ENCODE measurements at regions not wholly inside any gene's neighbourhood (a gene's known extent, or its start where the extent isn't known, plus 50 kb on each side); places are given as distances from the start of the nearest gene placed in this dataset.

DNA sequence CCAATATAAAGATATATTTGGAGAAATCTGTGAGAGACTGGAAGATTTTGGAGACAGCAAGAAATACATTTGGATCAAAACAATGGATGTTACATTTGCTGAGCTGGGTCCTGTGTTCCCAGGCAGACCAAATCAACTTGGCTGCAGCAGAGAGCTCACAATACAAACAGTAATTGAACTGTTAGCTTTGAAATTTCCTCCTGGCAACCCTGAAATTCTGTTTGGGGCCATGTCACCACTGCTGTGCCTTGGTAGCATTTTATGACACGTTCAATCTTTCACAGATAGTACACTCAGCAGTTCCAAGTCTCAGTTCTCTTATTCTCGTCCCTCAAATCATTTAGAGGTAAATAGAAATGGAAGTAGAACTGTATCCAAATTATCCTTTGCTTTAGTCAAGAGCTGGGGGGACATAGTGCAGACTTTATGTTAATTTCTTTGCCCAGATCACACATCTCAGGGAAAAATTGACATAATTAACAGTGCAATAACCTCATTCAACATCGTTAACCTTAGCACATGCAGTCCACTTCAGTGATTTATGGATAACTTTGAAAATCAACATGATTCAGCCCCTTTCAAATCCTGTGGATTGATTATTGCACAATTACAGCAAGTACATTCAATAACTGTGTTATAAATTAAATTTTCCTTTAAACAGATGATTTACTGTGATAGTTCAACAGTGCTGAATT, 277.4 kb upstream of the MC4R start:
- H3K27ac ChIP-seq: no peak overlapping the region
- TF ChIP-seq, protein P1, sequence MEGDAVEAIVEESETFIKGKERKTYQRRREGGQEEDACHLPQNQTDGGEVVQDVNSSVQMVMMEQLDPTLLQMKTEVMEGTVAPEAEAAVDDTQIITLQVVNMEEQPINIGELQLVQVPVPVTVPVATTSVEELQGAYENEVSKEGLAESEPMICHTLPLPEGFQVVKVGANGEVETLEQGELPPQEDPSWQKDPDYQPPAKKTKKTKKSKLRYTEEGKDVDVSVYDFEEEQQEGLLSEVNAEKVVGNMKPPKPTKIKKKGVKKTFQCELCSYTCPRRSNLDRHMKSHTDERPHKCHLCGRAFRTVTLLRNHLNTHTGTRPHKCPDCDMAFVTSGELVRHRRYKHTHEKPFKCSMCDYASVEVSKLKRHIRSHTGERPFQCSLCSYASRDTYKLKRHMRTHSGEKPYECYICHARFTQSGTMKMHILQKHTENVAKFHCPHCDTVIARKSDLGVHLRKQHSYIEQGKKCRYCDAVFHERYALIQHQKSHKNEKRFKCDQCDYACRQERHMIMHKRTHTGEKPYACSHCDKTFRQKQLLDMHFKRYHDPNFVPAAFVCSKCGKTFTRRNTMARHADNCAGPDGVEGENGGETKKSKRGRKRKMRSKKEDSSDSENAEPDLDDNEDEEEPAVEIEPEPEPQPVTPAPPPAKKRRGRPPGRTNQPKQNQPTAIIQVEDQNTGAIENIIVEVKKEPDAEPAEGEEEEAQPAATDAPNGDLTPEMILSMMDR (IDR thresholded peaks at IDR 0.05): no peak
- TF ChIP-seq ZFX (IDR thresholded peaks at IDR 0.05; ENCODE audit: borderline replicate concordance): no peak

DNA sequence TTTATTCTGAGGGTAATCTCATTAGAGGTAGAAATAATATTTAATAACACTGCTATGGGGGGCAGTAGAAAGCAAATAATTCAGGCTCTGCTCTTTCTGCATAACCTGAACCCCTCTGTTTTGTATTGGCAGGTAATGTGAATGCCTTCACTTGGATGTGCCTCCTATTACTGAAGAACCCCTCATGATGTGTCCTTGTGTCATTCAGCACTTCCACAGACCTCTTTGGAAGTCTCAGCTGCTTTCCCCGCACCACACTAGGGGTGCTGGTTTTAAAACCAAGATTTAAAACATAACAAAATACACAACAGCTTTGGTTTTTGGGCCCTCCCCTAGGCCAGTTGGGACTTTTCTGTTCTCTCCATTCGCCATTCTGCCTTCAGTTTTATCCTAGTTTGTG, 281.7 kb upstream of the MC4R start:
- TF ChIP-seq ZFX (IDR thresholded peaks at IDR 0.05; ENCODE audit: borderline replicate concordance): no peak
- TF ChIP-seq, protein P1 (IDR thresholded peaks at IDR 0.05): no peak
- H3K27ac ChIP-seq: no peak overlapping the region

DNA sequence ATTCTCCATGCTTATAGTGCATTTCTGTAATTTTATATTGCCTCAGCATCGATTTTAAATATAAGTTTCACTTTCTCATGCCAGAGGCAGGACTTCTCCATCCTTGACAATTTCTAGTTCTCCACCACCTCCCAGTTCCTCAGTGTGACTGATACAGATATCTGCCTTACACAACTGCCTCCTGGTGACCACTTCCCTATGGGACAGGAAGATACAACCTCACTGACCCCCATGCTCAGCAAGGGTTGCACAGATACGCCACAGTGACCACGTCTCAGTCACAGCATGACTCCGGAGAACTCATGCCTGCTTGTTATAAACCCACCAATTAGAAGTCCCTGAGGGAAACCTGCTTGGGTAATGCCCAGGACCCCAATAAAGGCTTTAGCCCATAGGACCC, 284.0 kb upstream of the MC4R start:
- no peak overlapping the region for H3K27ac ChIP-seq

DNA sequence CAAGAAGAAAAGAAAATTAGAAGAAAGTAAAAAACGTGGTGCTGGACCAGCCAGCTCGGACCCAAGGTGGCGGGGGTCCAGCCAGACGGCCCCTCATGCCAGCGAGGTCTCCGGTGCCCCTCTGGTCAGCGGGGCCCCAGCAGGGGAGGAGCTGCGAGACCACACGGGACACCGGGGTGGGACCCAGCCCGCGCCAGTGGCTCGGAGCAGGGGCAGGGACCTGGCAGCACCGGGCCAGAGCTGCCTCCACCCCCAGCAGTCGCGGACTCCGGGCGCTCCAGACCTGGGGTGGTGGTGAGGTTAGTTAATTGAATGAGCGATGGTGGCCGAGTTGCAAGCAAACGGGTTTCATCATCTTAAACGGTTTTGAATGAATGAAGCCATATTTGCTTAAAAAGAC, 289.9 kb upstream of the MC4R start:
- no peak overlapping the region for H3K27ac ChIP-seq
- TF ChIP-seq, protein P1 (IDR thresholded peaks at IDR 0.05): no peak
- TF ChIP-seq ZFX (IDR thresholded peaks at IDR 0.05; ENCODE audit: borderline replicate concordance): no peak

More for the DNA sequence above, 284.0 kb upstream of the MC4R start:
- TF ChIP-seq, protein P1 (IDR thresholded peaks at IDR 0.05): no peak
- TF ChIP-seq ZFX (IDR thresholded peaks at IDR 0.05; ENCODE audit: borderline replicate concordance): no peak

DNA sequence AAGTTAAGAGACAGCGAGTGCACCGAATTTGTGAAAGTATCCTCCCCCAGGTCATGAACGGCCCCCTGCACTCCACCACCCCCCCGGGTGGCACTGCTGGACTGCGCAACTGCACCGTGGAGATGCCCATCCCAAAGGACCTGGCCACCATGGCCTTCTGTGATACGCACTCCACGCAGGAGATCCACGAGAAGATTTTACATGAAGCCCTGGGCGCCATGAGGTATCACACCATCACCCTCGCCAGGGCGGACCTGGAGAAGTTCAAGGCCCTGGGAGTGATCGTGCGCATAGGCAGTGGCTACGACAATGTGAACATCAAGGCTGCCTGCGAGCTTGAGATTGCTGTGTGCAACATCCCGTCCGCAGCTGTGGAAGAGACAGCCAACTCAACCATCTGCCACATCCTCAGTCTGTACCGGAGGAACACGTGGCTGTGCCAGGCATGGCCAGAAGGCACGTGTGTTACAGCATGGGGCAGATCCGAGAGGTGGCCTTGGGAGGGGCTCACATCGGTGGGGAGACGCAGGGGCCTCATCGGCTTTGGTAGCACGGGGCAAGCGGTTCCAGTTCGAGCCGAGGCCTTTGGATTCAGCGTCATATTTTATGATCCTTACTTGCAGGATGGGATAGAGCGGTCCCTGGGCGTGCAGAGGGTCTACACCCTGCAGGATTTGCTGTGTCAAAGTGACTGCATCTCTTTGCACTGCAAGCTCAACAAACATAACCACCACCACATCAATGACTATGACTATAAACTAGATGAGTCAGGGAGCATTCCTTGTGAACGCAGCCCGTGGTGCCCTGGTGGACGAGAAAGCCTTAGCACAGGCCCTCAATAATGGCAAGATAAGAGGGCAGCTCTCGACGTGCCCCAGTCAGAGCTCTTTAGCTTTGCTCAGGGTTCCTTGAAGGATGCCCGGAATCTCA, 290.8 kb upstream of the MC4R start:
- H3K27ac ChIP-seq: no peak overlapping the region
- TF ChIP-seq, protein P1 (IDR thresholded peaks at IDR 0.05): no peak
- no peak for TF ChIP-seq ZFX (IDR thresholded peaks at IDR 0.05; ENCODE audit: borderline replicate concordance)

DNA sequence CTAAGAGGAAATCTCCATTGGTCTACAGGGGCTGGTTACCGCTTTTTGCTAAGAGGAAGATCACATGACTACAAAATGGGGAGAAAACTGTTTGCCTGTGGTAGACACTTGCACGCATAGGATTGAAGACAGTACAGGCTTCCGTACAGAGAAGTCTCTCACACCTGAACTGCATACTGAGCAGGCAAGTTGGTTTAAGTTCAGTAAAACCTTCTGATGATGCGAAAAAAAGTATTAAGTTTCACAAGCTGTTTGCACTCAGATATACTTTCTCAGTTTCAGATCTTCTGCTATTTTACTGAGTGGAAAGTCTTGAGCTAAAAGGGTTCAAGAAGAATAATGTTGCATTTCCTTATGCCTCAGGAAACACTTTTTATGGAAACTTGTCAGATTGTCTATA, 292.2 kb upstream of the MC4R start:
- no peak overlapping the region for H3K27ac ChIP-seq
- no peak for TF ChIP-seq ZFX (IDR thresholded peaks at IDR 0.05; ENCODE audit: borderline replicate concordance)
- TF ChIP-seq, protein P1 (IDR thresholded peaks at IDR 0.05): no peak

DNA sequence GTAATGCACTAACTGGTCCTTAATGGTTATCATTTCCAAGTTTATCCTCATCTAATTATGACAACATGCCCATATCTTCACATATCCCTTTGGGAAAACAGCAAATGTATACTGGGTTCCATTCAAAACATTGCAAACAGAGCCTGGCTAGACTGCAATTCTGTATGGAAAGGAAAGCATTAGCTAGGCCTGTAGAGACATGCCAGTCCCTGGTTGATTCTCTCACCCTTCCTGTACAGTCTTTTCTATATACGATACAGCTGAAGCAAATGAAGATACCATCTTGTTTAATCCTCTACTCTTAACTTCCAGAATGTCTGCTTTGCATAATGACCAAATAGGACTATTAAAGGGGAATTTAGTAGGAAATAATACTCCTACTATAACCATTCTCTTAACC, 294.4 kb upstream of the MC4R start:
- H3K27ac ChIP-seq: no peak overlapping the region
- no peak for TF ChIP-seq ZFX (IDR thresholded peaks at IDR 0.05; ENCODE audit: borderline replicate concordance)
- TF ChIP-seq, protein P1 (IDR thresholded peaks at IDR 0.05): no peak
